Ovary (tissue), 3 donors: ENCODE measurements at regions not wholly inside any gene's neighbourhood (a gene's known extent, or its start where the extent isn't known, plus 50 kb on each side); places are given as distances from the start of the nearest gene placed in this dataset.

Experiments used
- CTCF ChIP-seq, 3 donors: fragments of 450-650 bp in 2 of 3; fragments of 200-600 bp in 1 of 3; IDR thresholded peaks; one replicate each; pipeline versions ENCODE4 v1.5.1 to v1.8.0; 2016 to 2022; ENCODE audit warnings: antibody characterized with exemption in 3 of 3, mild to moderate bottlenecking in 1 of 3
- POLR2A ChIP-seq: fragments of 450-650 bp; IDR thresholded peaks from one replicate; pipeline ENCODE4 v1.6.1; 2017; ENCODE audit warnings: antibody characterized with exemption, mild to moderate bottlenecking, moderate library complexity
- donor health status: DM: no; HTN: no; CAD: no.

- TF ChIP-seq CTCF (IDR thresholded peaks at IDR 0.05), result no peak
- TF ChIP-seq POLR2A, result no peak
Observed at GRCh38 chr16:27720731-27721530, 171.0 kb downstream of the KATNIP start.
